ENCODE measurements at regions not wholly inside any gene's neighbourhood (a gene's known extent, or its start where the extent isn't known, plus 50 kb on each side); places are given as distances from the start of the nearest gene placed in this dataset.
"Not testable (repeated sequence)": the region's sequence is repeated elsewhere in the genome, so short reads cannot be mapped to it uniquely, and the experiment has no call there.

- Histone ChIP-seq H3K4me3 (ENCODE audit: low read depth in 1 of 3, low read length in 3 of 3) (no peak overlapping the region), H3K27ac (ENCODE audit: low read depth in 1 of 3, low read length in 2 of 3) (no peak overlapping the region), H3K4me1 (ENCODE audit: control insufficient read depth in 3 of 3, insufficient read depth in 2 of 3, low read depth in 1 of 3, low read length in 2 of 3) (no peaks in the 10 kb centered on the region), H3K9me3 (ENCODE audit: control insufficient read depth in 2 of 2, insufficient read depth in 1 of 2, low read depth in 1 of 2, low read length in 1 of 2) (peaks cover 0 to 5% of the 10 kb centered on the region in 2 donors), H3K27me3 (ENCODE audit: control insufficient read depth in 3 of 3, insufficient read depth in 3 of 3, low read length in 3 of 3) (no peaks in the 10 kb centered on the region), H3K36me3 (ENCODE audit: control insufficient read depth in 3 of 3, insufficient read depth in 2 of 3, low read depth in 1 of 3, low read length in 3 of 3) (no peaks in the 10 kb centered on the region)
- DNase-seq (no peak), FAIRE-seq (no peak)
- 61 to 69% (median 69%) methylated on average over 3 of the region's 3 CpGs for WGBS, 3 donors
These were observed 1390.7 kb downstream of the CDH8 start for GRCh38 chr16:60645541-60645940.

- H3K9me3 ChIP-seq (ENCODE audit: control insufficient read depth in 2 of 2, insufficient read depth in 1 of 2, low read depth in 1 of 2, low read length in 1 of 2) = peaks cover 0 to 5% of the 10 kb centered on the region in 2 donors
- H3K36me3 ChIP-seq (ENCODE audit: control insufficient read depth in 3 of 3, insufficient read depth in 2 of 3, low read depth in 1 of 3, low read length in 3 of 3) = no peaks in the 10 kb centered on the region
- H3K4me1 ChIP-seq (ENCODE audit: control insufficient read depth in 3 of 3, insufficient read depth in 2 of 3, low read depth in 1 of 3, low read length in 2 of 3) = no peaks in the 10 kb centered on the region
- H3K27me3 ChIP-seq (ENCODE audit: control insufficient read depth in 3 of 3, insufficient read depth in 3 of 3, low read length in 3 of 3) = no peaks in the 10 kb centered on the region
- DNase-seq = no peak
- no peak for FAIRE-seq
- H3K27ac ChIP-seq (ENCODE audit: low read depth in 1 of 3, low read length in 2 of 3) = no peak overlapping the region
- no peak overlapping the region for H3K4me3 ChIP-seq (ENCODE audit: low read depth in 1 of 3, low read length in 3 of 3)
These were observed 1393.3 kb downstream of the CDH8 start for GRCh38 chr16:60642956-60643355.

GRCh38 chr16:60641067-60641665 lies 1395.1 kb downstream of the CDH8 start:
- peaks cover 0 to 5% of the 10 kb centered on the region in 2 donors for H3K9me3 ChIP-seq (ENCODE audit: control insufficient read depth in 2 of 2, insufficient read depth in 1 of 2, low read depth in 1 of 2, low read length in 1 of 2)
- H3K4me3 ChIP-seq (ENCODE audit: low read depth in 1 of 3, low read length in 3 of 3) = no peak overlapping the region
- H3K27ac ChIP-seq (ENCODE audit: low read depth in 1 of 3, low read length in 2 of 3) = no peak overlapping the region
- no peak for DNase-seq
- 81 to 85% (median 83%) methylated on average over 17 of the region's 17 CpGs for WGBS, 3 donors
- H3K4me1 ChIP-seq (ENCODE audit: control insufficient read depth in 3 of 3, insufficient read depth in 2 of 3, low read depth in 1 of 3, low read length in 2 of 3) = no peaks in the 10 kb centered on the region
- no peaks in the 10 kb centered on the region for H3K27me3 ChIP-seq (ENCODE audit: control insufficient read depth in 3 of 3, insufficient read depth in 3 of 3, low read length in 3 of 3)
- FAIRE-seq = no peak
- no peaks in the 10 kb centered on the region for H3K36me3 ChIP-seq (ENCODE audit: control insufficient read depth in 3 of 3, insufficient read depth in 2 of 3, low read depth in 1 of 3, low read length in 3 of 3)

- 86 to 92% (median 88%) methylated on average over 3 of the region's 3 CpGs for WGBS, 3 donors
- FAIRE-seq (no peak), DNase-seq (no peak)
- Histone ChIP-seq H3K4me3 (ENCODE audit: low read depth in 1 of 3, low read length in 3 of 3) (no peak overlapping the region), H3K4me1 (ENCODE audit: control insufficient read depth in 3 of 3, insufficient read depth in 2 of 3, low read depth in 1 of 3, low read length in 2 of 3) (no peaks in the 10 kb centered on the region), H3K27me3 (ENCODE audit: control insufficient read depth in 3 of 3, insufficient read depth in 3 of 3, low read length in 3 of 3) (no peaks in the 10 kb centered on the region), H3K27ac (ENCODE audit: low read depth in 1 of 3, low read length in 2 of 3) (no peak overlapping the region), H3K36me3 (ENCODE audit: control insufficient read depth in 3 of 3, insufficient read depth in 2 of 3, low read depth in 1 of 3, low read length in 3 of 3) (no peaks in the 10 kb centered on the region), H3K9me3 (ENCODE audit: control insufficient read depth in 2 of 2, insufficient read depth in 1 of 2, low read depth in 1 of 2, low read length in 1 of 2) (peaks cover 0 to 5% of the 10 kb centered on the region in 2 donors)
These were observed 1396.2 kb downstream of the CDH8 start for GRCh38 chr16:60640038-60640437.

GRCh38 chr16:60636636-60637035 lies 1399.6 kb downstream of the CDH8 start:
- H3K4me1 ChIP-seq (ENCODE audit: control insufficient read depth in 3 of 3, insufficient read depth in 2 of 3, low read depth in 1 of 3, low read length in 2 of 3); H3K27ac ChIP-seq (ENCODE audit: low read depth in 1 of 3, low read length in 2 of 3); FAIRE-seq; DNase-seq; H3K27me3 ChIP-seq (ENCODE audit: control insufficient read depth in 3 of 3, insufficient read depth in 3 of 3, low read length in 3 of 3); H3K9me3 ChIP-seq (ENCODE audit: control insufficient read depth in 2 of 2, insufficient read depth in 1 of 2, low read depth in 1 of 2, low read length in 1 of 2); H3K36me3 ChIP-seq (ENCODE audit: control insufficient read depth in 3 of 3, insufficient read depth in 2 of 3, low read depth in 1 of 3, low read length in 3 of 3); H3K4me3 ChIP-seq (ENCODE audit: low read depth in 1 of 3, low read length in 3 of 3): not testable (repeated sequence)
- WGBS, 3 donors = 63 to 84% (median 75%) methylated on average over 5 of the region's 5 CpGs

DNA sequence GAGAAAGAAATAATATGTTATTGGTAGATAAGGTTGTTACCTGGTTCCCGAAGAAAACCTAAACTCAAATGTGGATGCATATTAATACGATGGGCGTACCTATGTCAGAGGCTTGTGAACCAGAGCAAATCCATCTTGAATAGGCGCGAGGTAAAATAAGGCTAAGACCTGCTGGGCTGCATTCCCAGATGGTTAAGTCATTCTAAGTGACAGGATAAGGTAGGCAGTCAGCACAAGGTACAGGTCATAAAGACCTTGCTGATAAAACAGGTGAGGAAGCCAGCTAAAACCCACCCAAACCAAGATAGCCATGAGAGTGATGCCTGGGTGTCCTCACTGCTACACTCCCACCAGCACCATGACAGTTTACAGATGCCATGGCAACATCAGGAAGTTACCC lies 1400.1 kb downstream of the CDH8 start:
- Histone ChIP-seq H3K27ac (ENCODE audit: low read depth in 1 of 3, low read length in 2 of 3) (no peak overlapping the region), H3K4me3 (ENCODE audit: low read depth in 1 of 3, low read length in 3 of 3) (no peak overlapping the region), H3K4me1 (ENCODE audit: control insufficient read depth in 3 of 3, insufficient read depth in 2 of 3, low read depth in 1 of 3, low read length in 2 of 3) (no peaks in the 10 kb centered on the region), H3K27me3 (ENCODE audit: control insufficient read depth in 3 of 3, insufficient read depth in 3 of 3, low read length in 3 of 3) (no peaks in the 10 kb centered on the region), H3K9me3 (ENCODE audit: control insufficient read depth in 2 of 2, insufficient read depth in 1 of 2, low read depth in 1 of 2, low read length in 1 of 2) (peaks cover 1 to 5% of the 10 kb centered on the region in 2 donors), H3K36me3 (ENCODE audit: control insufficient read depth in 3 of 3, insufficient read depth in 2 of 3, low read depth in 1 of 3, low read length in 3 of 3) (no peaks in the 10 kb centered on the region)
- no peak for FAIRE-seq
- WGBS, 3 donors = 45 to 72% (median 59%) methylated on average over 5 of the region's 5 CpGs
- no peak for DNase-seq

DNA sequence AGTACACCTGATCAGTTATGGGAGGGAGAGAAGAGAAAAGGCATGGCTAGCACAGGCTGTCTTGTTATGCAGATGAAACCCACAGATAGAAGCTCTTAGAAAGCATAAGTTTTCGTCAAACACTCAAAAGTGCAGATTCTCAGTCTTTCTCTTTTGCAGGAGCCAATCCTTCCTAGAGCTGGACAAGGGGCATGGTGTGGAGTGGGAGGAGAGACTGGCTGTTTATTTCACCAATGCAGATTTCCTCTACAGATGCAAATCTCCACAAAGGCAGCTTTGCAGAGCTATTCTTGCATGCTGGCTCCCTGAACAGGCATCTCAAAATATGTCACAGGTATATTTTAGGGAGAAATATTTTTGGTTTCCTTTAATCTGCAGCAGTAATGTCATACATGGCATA lies 1400.7 kb downstream of the CDH8 start:
- FAIRE-seq (no peak), DNase-seq (no peak)
- no peaks in the 10 kb centered on the region for H3K27me3 ChIP-seq (ENCODE audit: control insufficient read depth in 3 of 3, insufficient read depth in 3 of 3, low read length in 3 of 3)
- H3K4me1 ChIP-seq (ENCODE audit: control insufficient read depth in 3 of 3, insufficient read depth in 2 of 3, low read depth in 1 of 3, low read length in 2 of 3) = no peaks in the 10 kb centered on the region
- H3K9me3 ChIP-seq (ENCODE audit: control insufficient read depth in 2 of 2, insufficient read depth in 1 of 2, low read depth in 1 of 2, low read length in 1 of 2) = peaks cover 1 to 7% of the 10 kb centered on the region in 2 donors
- H3K36me3 ChIP-seq (ENCODE audit: control insufficient read depth in 3 of 3, insufficient read depth in 2 of 3, low read depth in 1 of 3, low read length in 3 of 3) = no peaks in the 10 kb centered on the region
- 56 to 72% (median 57%) methylated on average over 1 of the region's 1 CpG for WGBS, 3 donors
- no peak overlapping the region for H3K4me3 ChIP-seq (ENCODE audit: low read depth in 1 of 3, low read length in 3 of 3)
- no peak overlapping the region for H3K27ac ChIP-seq (ENCODE audit: low read depth in 1 of 3, low read length in 2 of 3)

DNA sequence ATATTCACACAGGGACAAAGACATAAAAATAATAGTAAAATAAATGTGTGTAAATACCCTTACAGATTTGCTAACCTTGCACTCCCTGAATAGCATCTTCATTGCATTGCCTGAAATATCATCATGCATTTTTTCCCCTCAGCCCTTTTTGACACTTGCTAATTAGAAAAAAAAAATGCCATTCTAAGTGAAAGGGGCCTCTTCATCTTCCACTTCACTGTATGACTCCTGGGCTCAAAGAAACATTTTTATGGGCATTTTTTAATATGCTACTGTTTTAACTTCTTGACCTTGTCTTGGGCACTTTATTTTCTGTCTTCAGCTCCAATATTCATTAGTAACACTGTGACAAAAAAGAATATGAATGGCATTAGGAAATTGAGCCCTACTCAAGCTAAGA lies 1424.4 kb downstream of the CDH8 start:
- Histone ChIP-seq H3K27ac (ENCODE audit: low read depth in 1 of 3, low read length in 2 of 3) (no peak overlapping the region), H3K4me3 (ENCODE audit: low read depth in 1 of 3, low read length in 3 of 3) (no peak overlapping the region), H3K27me3 (ENCODE audit: control insufficient read depth in 3 of 3, insufficient read depth in 3 of 3, low read length in 3 of 3) (no peaks in the 10 kb centered on the region), H3K36me3 (ENCODE audit: control insufficient read depth in 3 of 3, insufficient read depth in 2 of 3, low read depth in 1 of 3, low read length in 3 of 3) (no peaks in the 10 kb centered on the region), H3K9me3 (ENCODE audit: control insufficient read depth in 2 of 2, insufficient read depth in 1 of 2, low read depth in 1 of 2, low read length in 1 of 2) (no peaks in the 10 kb centered on the region), H3K4me1 (ENCODE audit: control insufficient read depth in 3 of 3, insufficient read depth in 2 of 3, low read depth in 1 of 3, low read length in 2 of 3) (no peaks in the 10 kb centered on the region)
- FAIRE-seq (no peak), DNase-seq (no peak)

- Histone ChIP-seq H3K9me3 (ENCODE audit: control insufficient read depth in 2 of 2, insufficient read depth in 1 of 2, low read depth in 1 of 2, low read length in 1 of 2) (no peaks in the 10 kb centered on the region), H3K4me3 (ENCODE audit: low read depth in 1 of 3, low read length in 3 of 3) (no peak overlapping the region), H3K4me1 (ENCODE audit: control insufficient read depth in 3 of 3, insufficient read depth in 2 of 3, low read depth in 1 of 3, low read length in 2 of 3) (no peaks in the 10 kb centered on the region), H3K27ac (ENCODE audit: low read depth in 1 of 3, low read length in 2 of 3) (no peak overlapping the region), H3K36me3 (ENCODE audit: control insufficient read depth in 3 of 3, insufficient read depth in 2 of 3, low read depth in 1 of 3, low read length in 3 of 3) (no peaks in the 10 kb centered on the region), H3K27me3 (ENCODE audit: control insufficient read depth in 3 of 3, insufficient read depth in 3 of 3, low read length in 3 of 3) (no peaks in the 10 kb centered on the region)
- WGBS, 3 donors = 80 to 87% (median 82%) methylated on average over 2 of the region's 2 CpGs
- DNase-seq (no peak), FAIRE-seq (no peak)
These were observed 1427.3 kb downstream of the CDH8 start for GRCh38 chr16:60608971-60609370.

All from small intestine (tissue), 7 donors.